Sigmoid colon (tissue), 3 donors: ENCODE measurements at regions not wholly inside any gene's neighbourhood (a gene's known extent, or its start where the extent isn't known, plus 50 kb on each side); places are given as distances from the start of the nearest gene placed in this dataset.

Experiments
- CTCF ChIP-seq, 4 experiments: fragments of 450-650 bp in 3 of 4; fragments of 200-600 bp in 1 of 4; IDR thresholded peaks; one replicate each; pipeline ENCODE4 v1.5.1; 2016 to 2019; ENCODE audit warnings: antibody characterized with exemption in 4 of 4, mild to moderate bottlenecking in 3 of 4, moderate library complexity in 2 of 4
- POLR2A ChIP-seq, 2 donors: fragments of 450-650 bp; IDR thresholded peaks; one replicate each; pipeline ENCODE4 v1.6.1; 2016; ENCODE audit warnings: antibody characterized with exemption in 2 of 2, mild to moderate bottlenecking in 2 of 2, moderate library complexity in 2 of 2

GRCh38 chr1:204014336-204014735 is 58.6 kb upstream of the SOX13 start:
- no peak for TF ChIP-seq CTCF (IDR thresholded peaks at IDR 0.05)
- TF ChIP-seq POLR2A (IDR thresholded peaks at IDR 0.05): no peak
